ENCODE measurements at regions not wholly inside any gene's neighbourhood (a gene's known extent, or its start where the extent isn't known, plus 50 kb on each side); places are given as distances from the start of the nearest gene placed in this dataset.

DNA sequence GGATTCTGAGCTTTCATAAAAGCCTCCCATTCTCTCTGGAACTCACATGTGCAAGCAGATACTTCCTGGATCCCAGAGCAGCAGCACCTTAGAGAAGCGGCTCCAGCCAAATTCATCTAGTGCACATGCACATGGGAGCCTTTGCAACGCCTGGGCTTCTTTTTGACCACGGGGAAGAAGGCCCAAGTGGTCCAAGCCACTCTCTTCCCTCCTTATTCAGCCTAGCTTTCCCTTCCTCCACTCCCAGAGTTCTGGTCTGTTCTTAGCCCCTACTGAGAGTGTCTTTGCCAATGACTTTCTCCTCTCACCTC lies 118.7 kb downstream of the ZNF365 start:
- TF ChIP-seq NFRKB (IDR thresholded peaks at IDR 0.05) (no peak), SP1 (IDR thresholded peaks at IDR 0.05) (no peak), TARDBP (IDR thresholded peaks at IDR 0.05) (no peak), CTBP1 (IDR thresholded peaks at IDR 0.05; ENCODE audit: borderline replicate concordance) (no peak)
- TF ChIP-seq, protein P1, sequence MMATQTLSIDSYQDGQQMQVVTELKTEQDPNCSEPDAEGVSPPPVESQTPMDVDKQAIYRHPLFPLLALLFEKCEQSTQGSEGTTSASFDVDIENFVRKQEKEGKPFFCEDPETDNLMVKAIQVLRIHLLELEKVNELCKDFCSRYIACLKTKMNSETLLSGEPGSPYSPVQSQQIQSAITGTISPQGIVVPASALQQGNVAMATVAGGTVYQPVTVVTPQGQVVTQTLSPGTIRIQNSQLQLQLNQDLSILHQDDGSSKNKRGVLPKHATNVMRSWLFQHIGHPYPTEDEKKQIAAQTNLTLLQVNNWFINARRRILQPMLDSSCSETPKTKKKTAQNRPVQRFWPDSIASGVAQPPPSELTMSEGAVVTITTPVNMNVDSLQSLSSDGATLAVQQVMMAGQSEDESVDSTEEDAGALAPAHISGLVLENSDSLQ (IDR thresholded peaks at IDR 0.05): no peak
